ENCODE measurements at regions not wholly inside any gene's neighbourhood (a gene's known extent, or its start where the extent isn't known, plus 50 kb on each side); places are given as distances from the start of the nearest gene placed in this dataset.
"Not testable (repeated sequence)": the region's sequence is repeated elsewhere in the genome, so short reads cannot be mapped to it uniquely, and the experiment has no call there.

DNA sequence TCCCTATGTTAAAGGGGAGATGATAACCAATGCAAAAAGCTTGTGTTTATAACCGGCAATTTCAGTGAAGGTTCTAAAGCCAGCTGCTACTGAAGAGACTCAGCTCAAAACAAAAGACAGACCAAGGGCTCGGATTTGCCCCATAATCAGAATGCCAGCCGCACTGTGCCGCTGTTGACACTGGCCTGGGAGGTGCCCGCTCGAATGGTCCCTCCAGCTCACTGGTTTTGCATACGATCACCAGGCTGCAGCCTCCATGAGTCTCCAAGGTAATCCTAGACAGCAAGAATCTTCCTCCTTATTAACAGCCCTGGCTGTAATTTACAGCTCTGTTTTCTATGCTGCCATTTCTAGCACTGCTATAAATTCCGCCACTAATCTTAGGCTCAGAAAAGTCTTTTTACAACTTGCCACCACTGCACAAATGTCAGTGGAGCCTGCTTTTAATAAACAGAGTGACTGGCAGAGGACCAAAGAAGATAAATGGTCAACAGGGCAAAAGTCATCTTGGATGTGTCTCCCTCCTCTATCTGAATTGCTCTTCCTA lies 155.7 kb upstream of the SH3BP4 start:
- no peak for DNase-seq

DNA sequence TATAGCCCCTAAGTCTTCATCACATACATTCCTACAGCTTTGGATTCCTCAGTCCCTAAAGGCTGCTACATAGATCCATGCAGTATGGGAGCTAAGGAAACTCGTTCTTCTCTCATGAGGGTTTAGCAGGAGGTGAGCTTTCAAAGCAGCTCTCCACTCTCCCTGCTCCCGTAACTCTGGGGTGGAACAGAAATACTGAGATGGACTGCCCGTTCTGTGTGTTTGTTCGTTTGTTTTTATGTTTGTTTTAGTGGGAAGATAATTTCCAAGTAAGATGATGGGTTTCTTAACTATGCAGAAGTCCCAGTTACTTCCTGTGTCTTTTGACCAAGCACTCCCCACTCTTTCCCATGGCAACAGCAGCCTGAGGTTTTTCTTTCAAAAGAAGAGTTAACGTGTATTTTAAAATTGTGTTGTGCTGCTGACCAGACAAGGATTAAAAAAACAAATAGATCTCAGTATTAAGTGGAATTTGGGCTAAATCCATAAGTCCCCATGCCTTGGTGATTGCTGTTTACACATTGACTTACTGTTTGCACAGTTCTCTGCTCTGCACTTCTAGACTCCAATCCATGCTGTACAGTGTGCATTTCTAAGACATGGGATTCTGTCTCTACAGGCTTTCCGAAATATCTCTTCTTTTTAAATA lies 156.4 kb upstream of the SH3BP4 start:
- DNase-seq = no peak

DNA sequence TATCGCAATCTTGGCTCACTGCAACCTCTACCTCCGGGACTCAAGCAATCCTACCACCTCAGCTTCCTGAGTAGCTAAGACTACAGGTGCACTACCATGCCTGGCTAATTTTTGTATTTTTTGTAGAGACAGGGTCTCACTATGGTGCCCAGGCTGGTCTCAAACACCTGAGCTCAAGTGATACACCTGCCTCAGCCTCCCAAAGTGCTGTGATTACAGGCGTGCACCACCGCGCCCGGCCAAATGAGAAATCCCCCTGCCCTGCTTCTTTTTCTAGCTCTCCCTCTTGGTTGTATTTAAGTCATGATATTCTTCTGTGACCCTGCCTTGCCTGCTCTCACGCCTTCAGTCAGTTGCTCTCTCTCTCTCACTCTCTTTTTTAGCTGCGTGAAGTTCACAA lies 157.0 kb upstream of the SH3BP4 start:
- no peak for DNase-seq

DNA sequence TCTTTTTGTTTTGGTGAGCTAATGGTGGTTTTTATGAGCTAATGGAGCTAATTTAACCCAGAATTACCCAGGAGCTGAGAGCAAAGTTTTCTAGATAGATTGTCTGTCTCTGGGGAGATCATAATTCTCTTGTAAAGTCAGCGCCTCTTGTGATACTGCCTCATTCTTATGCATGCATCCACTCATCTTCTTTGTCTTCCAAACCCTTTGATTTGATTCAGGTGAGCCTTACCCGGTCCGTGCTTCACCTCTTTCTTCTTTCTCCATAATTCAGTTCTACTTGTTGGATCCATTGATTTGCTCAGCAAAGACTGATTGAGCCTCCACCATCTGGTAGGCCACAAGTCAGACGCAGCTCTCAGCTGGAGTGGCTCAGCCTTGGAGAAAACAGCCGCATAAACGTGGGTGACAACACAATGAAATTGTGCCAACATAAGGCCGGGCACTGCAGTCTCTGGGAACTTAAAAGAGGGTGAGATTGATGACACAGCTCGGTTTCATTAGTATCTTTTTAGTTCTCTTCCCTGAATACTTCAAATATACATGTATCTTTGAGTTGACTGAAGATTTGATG lies 158.5 kb upstream of the SH3BP4 start:
- DNase-seq = no peak

DNA sequence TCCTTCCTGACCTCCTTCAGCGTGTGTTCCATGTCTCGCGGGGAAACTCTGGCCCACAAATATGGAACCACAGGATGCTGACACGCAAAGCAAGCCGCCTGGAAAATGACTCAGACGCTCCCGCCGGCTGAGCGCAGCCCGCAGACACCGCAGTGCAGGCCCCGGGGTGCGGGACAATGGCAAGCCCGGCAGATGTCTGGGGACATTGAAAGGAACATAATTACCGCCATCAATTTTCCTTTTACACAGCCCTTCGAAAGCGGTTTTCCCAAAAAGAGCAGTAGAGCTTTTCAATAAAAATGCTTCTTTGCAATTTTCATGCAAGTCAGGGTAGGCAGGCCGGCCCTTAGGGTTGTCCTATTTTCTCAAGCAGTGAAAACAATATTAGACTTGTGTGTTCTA lies 159.2 kb upstream of the SH3BP4 start:
- DNase-seq = no peak

DNA sequence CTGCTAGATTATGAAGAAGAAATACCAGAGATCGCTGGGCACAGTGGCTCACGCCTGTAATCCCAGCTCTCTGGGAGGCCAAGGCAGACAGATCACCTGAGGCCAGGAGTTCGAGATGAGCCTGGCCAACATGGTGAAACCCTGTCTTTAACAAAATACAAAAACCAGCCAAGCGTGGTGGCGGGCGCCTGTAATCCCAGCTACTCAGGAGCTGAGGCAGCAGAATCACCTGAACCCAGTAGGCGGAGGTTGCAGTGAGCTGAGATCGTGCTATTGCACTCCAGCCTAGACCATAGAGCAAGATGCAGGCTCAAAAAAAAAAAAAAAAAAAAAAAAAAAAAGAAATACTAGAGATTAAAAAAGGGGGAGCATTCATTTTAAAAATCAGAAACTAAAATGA lies 159.7 kb upstream of the SH3BP4 start:
- DNase-seq = not testable (repeated sequence)

DNA sequence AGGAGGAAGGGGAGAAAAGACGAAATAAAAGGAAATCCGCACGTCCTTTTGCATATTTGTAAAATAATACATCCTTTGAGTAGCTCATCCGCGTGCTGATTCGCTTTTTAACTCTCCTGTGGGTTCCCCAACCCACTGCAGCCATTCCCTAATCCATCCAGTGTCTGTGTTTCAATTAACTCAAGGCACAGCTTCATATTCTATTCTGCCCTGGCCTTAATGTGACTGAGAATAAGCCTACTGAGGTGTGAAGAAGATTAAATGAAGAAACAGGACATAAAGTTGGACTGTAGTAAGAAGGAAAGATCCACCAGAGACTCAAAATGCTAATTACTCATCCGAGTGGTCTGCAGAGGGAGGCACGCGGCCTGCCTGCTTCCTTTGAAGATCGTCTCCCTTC lies 161.4 kb upstream of the SH3BP4 start:
- no peak for DNase-seq

DNA sequence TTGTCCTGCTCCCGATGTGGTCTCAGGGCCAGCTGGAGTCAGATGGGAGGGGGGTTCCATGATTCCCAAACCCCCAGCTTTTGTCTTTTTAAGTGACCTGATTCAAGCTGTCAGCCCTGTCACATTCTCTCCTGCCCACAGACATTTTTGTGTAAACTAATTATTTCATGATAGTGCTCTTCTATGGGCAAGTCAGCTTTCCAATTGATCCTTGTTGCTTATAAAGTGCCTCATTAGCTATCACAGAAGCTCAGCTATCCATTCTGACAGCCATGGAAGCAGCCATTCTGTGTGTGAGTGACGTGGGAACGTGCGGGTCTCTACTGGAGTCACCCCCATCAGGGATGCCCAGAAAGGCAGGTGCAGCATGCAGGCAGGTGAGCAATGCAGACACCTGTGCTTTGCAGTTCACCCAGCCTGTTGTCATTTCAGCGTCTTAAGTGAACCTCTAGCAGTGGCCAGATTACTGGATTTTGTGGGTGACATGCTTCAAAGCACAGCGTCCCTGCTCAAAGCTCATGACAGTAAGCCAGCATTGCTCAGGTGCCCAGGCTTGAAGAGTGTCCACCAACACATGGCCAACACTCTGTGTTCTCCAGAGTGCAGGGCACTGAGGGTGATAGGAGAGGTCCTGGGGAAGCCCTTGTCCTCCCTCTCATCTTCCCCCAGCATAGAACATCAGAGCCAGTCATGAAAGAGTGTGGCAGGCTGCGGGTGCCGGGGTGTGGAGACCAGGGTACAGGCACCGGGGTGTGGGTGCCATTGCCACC lies 162.1 kb upstream of the SH3BP4 start:
- DNase-seq = no peak

DNA sequence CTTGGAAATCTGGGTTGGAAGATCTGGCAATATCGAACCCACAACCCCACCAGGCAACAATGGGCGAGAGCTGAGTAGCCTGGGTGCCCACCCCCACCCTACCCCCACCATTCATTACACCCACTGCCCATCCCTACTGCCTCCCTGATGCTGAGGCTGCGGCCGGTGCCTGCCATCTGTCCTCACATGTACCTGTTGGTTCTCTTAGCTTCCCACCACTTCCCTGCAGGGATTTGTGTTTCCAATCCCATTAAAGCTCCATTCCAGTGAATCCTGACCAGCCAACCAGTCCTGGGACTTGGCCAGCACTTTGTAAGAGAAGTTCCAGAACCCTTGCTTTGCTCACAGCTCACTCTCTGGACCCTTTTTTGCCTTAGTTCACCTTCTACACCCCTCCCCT lies 163.0 kb upstream of the SH3BP4 start:
- DNase-seq = no peak

DNA sequence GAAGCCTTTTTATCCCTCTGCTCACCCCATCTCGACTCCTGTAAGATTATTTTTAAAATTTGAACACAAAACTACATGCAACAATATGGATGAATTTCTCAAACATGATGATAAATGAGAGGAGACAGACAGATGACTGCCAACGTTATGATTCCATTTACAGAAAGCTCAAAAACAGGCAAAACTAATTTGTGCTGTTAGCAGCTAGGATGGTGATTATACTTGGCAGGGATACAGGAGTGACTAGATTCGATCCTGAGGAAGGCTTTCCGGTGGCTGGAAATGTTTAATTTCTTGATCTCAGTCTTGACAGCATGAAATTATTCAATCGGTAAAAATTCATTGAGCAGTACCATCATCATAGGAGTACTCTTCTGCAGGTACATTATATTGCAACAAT lies 163.4 kb upstream of the SH3BP4 start:
- DNase-seq = no peak

DNA sequence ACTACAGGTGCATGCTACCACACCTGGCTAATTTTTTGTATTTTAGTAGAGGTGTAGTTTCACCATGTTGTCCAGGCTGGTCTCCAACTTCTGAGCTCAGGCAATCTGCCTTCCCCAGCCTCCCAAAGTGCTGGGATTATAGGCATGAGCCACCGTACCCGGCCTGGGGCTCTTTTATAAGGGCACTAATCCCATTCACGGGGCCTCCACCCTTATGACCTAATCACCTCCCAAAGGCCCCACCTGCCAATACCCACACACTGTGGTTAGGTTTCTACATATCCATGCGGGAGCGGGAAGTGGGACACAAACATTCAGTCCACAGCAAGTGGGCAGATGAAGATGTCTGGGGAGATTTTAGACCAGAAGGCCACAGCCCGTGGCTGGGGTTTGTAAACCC lies 164.7 kb upstream of the SH3BP4 start:
- DNase-seq = no peak

DNA sequence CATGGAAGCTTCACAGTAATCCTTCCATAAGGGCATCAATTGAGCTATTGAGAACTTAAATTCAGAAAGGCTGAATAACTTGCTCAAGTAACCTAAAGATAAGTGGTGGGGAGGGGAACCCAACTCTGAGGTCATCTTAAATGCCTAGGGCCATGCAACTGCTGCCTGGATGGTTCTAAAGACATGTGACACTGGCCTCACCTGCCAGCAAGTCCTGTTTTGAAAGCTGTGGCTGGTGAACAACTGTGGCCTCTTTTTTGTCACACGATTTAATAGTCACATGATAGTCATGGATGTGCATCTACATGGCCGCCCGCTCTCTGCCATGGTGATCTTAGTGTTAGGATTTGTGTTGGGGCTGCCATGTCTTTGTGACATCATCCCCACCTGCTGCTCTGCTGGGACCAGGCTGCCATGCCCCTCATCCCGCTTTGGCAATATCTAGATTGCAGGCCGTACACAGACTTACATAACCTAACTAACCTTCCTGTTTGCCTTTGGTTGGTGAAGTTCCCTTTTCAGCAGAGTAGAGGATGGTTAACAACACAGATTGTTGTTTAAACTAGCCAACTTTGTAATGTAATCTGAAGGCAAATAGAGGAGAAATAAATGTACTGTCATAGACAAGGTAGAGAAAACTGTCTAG lies 177.9 kb upstream of the SH3BP4 start:
- no peak for DNase-seq

DNA sequence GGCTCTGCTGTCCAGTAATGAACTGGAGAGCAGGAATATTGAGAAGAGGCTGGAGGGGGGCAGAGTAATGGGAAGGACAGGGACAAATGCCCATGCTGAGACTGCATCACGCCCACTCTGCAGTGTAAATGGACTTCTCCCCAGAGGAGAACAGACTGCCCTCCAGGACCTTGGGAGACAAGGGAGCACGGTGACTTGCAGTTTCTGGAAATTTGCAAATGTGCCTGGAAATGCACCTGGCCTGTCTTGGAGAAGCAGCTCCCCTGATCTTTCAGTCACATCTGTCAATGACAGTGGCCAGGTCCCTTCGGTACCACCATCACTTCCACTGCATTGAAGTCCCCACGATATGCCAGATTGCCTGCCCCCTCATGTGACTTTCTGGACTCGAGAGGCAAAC lies 178.7 kb upstream of the SH3BP4 start:
- DNase-seq = no peak

DNA sequence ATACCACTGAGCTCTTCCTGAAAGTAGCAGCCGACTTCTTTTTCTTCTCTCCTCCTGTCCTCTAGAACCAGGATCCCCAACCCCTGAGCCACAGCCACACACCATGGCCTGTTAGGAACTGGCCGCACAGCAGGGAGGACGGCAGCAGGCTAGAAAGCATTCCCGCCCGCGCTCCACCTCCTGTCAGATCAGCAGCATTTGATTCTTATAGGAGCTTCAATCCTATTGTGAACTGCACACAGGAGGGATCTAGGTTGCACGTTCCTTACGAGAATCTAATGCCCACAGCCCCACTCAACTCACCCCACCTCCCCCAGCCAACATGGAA lies 179.1 kb upstream of the SH3BP4 start:
- DNase-seq = no peak

DNA sequence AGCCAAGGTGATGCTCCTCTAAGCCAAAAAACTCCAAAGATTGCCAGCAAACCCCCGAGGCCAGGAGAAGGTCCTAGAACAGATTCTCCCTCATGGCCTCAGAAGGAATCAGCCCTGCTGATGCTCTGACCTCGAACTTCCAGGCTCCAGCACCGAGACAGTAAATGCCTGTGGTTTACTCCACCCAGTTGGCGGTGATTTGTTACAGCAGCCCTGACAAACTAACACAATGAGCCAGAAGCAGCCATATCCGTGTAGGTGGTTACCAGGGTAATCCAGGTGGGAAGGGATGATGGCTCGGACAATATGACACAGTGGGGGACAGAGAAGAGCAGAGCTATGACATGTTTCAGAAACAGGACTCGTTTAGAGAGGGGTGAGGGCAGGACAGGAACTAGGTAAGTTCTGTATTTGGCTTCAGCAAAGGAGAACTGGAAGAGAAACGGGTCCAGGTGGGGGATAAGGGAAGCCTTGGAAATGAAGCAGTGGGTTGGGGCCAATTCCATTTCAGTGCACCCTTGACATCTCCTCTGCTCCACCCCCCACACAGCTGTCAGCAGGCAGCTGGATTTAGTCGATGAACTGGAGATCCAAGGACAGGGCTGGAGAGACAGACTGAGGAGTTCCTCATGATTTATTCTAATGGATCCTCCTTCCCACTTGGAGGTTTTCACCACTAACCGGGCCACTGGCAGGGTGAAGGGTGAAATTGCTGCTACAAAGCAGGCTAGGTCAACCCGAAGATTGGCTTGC lies 179.7 kb upstream of the SH3BP4 start:
- DNase-seq = no peak

DNA sequence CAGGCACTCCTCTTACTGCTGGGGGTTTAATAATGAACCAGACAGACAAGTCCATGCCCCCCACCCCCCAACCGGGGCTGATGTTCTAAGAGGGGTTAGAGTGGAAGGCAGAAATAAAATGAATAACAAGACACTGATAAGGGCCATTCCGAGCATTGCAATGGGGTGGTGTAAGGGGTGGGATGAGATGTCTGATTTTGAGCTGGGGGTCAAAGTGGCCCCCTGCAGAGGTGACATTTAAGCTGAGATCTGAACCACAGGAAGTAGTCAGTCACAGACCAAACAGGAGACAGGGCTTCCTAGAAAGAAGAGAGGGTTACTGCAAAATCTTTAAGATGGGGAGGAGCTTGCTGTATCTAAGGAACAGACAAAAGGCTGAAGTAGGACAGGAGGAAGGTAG lies 180.6 kb upstream of the SH3BP4 start:
- no peak for DNase-seq

DNA sequence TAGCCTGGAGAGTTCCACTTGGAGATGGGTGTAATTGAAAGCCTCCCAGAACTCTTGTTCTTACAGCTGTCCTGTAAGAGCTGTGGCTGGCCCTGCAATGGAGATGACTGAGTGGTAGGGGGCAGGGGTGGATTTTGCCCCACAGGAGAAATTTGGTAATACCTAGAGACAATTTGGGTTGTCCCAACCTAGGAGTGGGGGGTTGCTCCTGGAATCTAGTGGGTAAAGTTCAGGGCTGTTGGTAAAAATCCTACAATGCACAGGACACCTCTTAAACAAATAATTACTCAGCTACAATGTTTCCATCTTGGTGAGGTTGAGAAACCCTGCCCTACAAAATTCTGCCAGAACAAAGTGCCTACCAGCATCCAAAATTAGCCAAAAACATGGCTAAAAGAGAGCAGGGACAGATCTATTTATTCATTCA lies 181.1 kb upstream of the SH3BP4 start:
- DNase-seq = no peak

DNA sequence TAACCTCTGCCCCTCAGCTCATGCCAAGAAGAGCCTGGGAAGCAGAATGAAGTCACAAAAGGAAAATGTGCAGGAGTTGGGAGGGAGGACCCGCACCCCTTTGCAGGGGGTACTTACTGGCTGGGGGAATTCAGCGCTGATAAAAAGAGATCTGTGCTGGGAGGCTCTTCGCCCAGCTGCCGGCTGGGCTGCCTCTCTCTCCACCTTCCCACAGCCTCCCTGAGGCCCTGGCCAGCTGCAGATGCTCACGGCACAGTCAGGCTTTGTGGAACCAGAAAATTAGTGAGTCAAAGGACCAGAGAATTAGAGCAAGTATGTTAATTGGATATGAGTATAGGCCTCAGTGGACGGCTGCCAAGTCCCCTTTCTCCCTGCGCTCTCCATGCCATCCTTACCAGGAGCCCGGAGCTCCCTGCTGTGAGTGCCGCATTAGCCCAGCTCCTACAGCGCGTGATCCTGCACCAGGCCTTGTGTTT lies 181.7 kb upstream of the SH3BP4 start:
- no peak for DNase-seq

DNA sequence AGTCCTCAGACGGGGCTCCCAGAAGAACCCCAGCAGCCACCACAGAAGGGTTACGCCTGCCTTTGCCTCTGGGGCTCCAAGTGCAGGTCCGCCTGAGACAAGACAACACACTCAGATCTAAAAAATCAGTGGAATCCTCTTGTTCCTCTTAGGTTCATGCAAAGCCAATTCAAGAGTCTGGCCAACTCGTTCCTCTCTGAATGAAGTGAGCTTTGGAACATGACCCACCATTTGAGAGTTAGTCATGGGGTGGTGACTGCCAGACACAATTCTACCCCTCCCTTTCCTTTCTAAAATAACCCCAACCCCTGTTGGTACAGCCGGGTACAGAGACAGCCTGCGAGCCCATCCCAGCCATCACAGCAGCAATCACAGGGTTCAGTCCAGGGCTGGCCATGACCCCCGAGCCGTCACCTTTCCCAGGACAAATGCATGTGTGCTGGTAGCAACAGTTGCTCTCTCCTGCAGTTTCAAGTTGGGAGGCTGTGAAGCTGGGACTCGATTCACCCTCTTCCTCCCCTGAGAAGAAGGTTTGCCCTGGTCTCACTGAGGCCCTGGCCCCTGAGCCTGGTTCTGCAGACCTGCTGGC lies 183.1 kb upstream of the SH3BP4 start:
- no peak for DNase-seq

DNA sequence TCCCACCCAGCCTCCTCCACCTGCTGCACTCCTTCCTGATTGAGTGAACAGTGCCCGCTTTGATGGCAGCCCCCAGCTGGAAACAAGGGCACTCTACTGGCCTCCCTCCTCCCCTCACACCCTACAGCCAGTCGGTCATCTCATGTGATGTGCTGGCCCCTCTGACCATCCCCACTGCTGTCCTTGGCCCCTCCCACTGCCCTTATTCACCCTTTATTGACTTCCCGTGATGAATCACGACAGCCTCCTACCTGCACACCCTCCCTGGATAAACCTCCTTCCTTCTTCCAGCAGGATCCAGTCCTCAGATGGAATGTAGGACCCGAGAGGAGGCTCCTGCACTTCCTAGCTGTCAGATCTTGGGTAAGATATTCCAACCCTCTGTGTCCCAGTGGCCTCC lies 186.5 kb upstream of the SH3BP4 start:
- DNase-seq = no peak

DNA sequence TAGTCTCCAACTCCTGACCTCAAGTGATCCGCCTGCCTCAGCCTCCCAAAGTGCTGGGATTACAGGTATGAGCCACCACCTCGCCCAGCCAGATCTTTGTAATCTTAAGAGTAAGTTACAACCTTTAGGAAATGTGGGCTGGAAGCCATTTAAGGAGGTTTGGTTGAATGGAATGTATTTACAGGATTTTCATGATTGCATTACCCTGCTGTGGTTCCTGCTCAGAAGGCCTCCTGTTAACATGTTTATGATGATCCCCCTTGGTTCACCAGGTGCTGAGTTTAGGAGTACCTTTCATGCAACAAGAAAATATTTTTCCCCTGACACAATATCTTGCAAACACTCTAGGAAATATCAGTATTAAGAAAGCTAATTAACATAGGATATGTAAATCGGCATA lies 187.4 kb upstream of the SH3BP4 start:
- no peak for DNase-seq

Data from activated CD4-positive, alpha-beta T cell treated with anti-CD3 and anti-CD28 coated beads, Interleukin-2, amount 50 U/mL, for 48 hours (primary cell).